ENCODE measurements at regions not wholly inside any gene's neighbourhood (a gene's known extent, or its start where the extent isn't known, plus 50 kb on each side); places are given as distances from the start of the nearest gene placed in this dataset.

- no peaks in the 10 kb centered on the region for H3K36me3 ChIP-seq (ENCODE audit: control insufficient read depth, insufficient read depth, low read length)
These were observed 334.8 kb downstream of the EPM2A start for GRCh38 chr6:145400508-145400907.

GRCh38 chr6:145405006-145405551 lies 330.2 kb downstream of the EPM2A start:
- no peaks in the 10 kb centered on the region for H3K9me3 ChIP-seq (ENCODE audit: control insufficient read depth, insufficient read depth, low read length)

More at GRCh38 chr6:145400508-145400907, 334.8 kb downstream of the EPM2A start:
- Histone ChIP-seq H3K9me3 (ENCODE audit: control insufficient read depth, insufficient read depth, low read length) (no peaks in the 10 kb centered on the region), H3K4me1 (ENCODE audit: control insufficient read depth, insufficient read depth, low read length) (no peaks in the 10 kb centered on the region), H3K9ac (ENCODE audit: low read depth, low read length) (no peak overlapping the region), H3K27me3 (ENCODE audit: control insufficient read depth, insufficient read depth, low read length) (no peaks in the 10 kb centered on the region), H3K4me3 (ENCODE audit: low read depth, low read length) (no peak overlapping the region)

GRCh38 chr6:145406783-145407182 lies 328.5 kb downstream of the EPM2A start:
- peaks cover 2% of the 10 kb centered on the region for H3K4me1 ChIP-seq (ENCODE audit: control insufficient read depth, insufficient read depth, low read length)
- H3K9me3 ChIP-seq (ENCODE audit: control insufficient read depth, insufficient read depth, low read length), result no peaks in the 10 kb centered on the region
- no peaks in the 10 kb centered on the region for H3K27me3 ChIP-seq (ENCODE audit: control insufficient read depth, insufficient read depth, low read length)
- H3K9ac ChIP-seq (ENCODE audit: low read depth, low read length), result no peak overlapping the region
- no peak overlapping the region for H3K4me3 ChIP-seq (ENCODE audit: low read depth, low read length)
- no peaks in the 10 kb centered on the region for H3K36me3 ChIP-seq (ENCODE audit: control insufficient read depth, insufficient read depth, low read length)

More at GRCh38 chr6:145405006-145405551, 330.2 kb downstream of the EPM2A start:
- Histone ChIP-seq H3K4me3 (ENCODE audit: low read depth, low read length) (no peak overlapping the region), H3K27me3 (ENCODE audit: control insufficient read depth, insufficient read depth, low read length) (no peaks in the 10 kb centered on the region), H3K9ac (ENCODE audit: low read depth, low read length) (no peak overlapping the region), H3K4me1 (ENCODE audit: control insufficient read depth, insufficient read depth, low read length) (peaks cover 2% of the 10 kb centered on the region), H3K36me3 (ENCODE audit: control insufficient read depth, insufficient read depth, low read length) (no peaks in the 10 kb centered on the region)

GRCh38 chr6:145415616-145416015 lies 319.7 kb downstream of the EPM2A start:
- H3K4me3 ChIP-seq (ENCODE audit: low read depth, low read length), result no peak overlapping the region
- no peaks in the 10 kb centered on the region for H3K4me1 ChIP-seq (ENCODE audit: control insufficient read depth, insufficient read depth, low read length)
- no peaks in the 10 kb centered on the region for H3K36me3 ChIP-seq (ENCODE audit: control insufficient read depth, insufficient read depth, low read length)
- H3K27me3 ChIP-seq (ENCODE audit: control insufficient read depth, insufficient read depth, low read length), result no peaks in the 10 kb centered on the region
- no peaks in the 10 kb centered on the region for H3K9me3 ChIP-seq (ENCODE audit: control insufficient read depth, insufficient read depth, low read length)
- no peak overlapping the region for H3K9ac ChIP-seq (ENCODE audit: low read depth, low read length)

GRCh38 chr6:145420599-145420998 lies 314.7 kb downstream of the EPM2A start:
- H3K27me3 ChIP-seq (ENCODE audit: control insufficient read depth, insufficient read depth, low read length), result no peaks in the 10 kb centered on the region
- H3K4me1 ChIP-seq (ENCODE audit: control insufficient read depth, insufficient read depth, low read length), result no peaks in the 10 kb centered on the region
- H3K36me3 ChIP-seq (ENCODE audit: control insufficient read depth, insufficient read depth, low read length), result no peaks in the 10 kb centered on the region
- no peak overlapping the region for H3K4me3 ChIP-seq (ENCODE audit: low read depth, low read length)
- H3K9ac ChIP-seq (ENCODE audit: low read depth, low read length), result no peak overlapping the region
- H3K9me3 ChIP-seq (ENCODE audit: control insufficient read depth, insufficient read depth, low read length), result no peaks in the 10 kb centered on the region

- H3K4me1 ChIP-seq (ENCODE audit: control insufficient read depth, insufficient read depth, low read length), result no peaks in the 10 kb centered on the region
- H3K9me3 ChIP-seq (ENCODE audit: control insufficient read depth, insufficient read depth, low read length), result no peaks in the 10 kb centered on the region
- H3K27me3 ChIP-seq (ENCODE audit: control insufficient read depth, insufficient read depth, low read length), result no peaks in the 10 kb centered on the region
- H3K4me3 ChIP-seq (ENCODE audit: low read depth, low read length), result no peak overlapping the region
- no peak overlapping the region for H3K9ac ChIP-seq (ENCODE audit: low read depth, low read length)
- H3K36me3 ChIP-seq (ENCODE audit: control insufficient read depth, insufficient read depth, low read length), result no peaks in the 10 kb centered on the region
These were observed 311.4 kb downstream of the EPM2A start for GRCh38 chr6:145423936-145424335.

GRCh38 chr6:145427232-145427631 lies 308.1 kb downstream of the EPM2A start:
- Histone ChIP-seq H3K4me3 (ENCODE audit: low read depth, low read length) (no peak overlapping the region), H3K9ac (ENCODE audit: low read depth, low read length) (no peak overlapping the region), H3K36me3 (ENCODE audit: control insufficient read depth, insufficient read depth, low read length) (no peaks in the 10 kb centered on the region), H3K4me1 (ENCODE audit: control insufficient read depth, insufficient read depth, low read length) (no peaks in the 10 kb centered on the region), H3K9me3 (ENCODE audit: control insufficient read depth, insufficient read depth, low read length) (no peaks in the 10 kb centered on the region), H3K27me3 (ENCODE audit: control insufficient read depth, insufficient read depth, low read length) (no peaks in the 10 kb centered on the region)

- H3K4me3 ChIP-seq (ENCODE audit: low read depth, low read length), result no peak overlapping the region
- H3K4me1 ChIP-seq (ENCODE audit: control insufficient read depth, insufficient read depth, low read length), result no peaks in the 10 kb centered on the region
- H3K9ac ChIP-seq (ENCODE audit: low read depth, low read length), result no peak overlapping the region
- H3K36me3 ChIP-seq (ENCODE audit: control insufficient read depth, insufficient read depth, low read length), result no peaks in the 10 kb centered on the region
- H3K27me3 ChIP-seq (ENCODE audit: control insufficient read depth, insufficient read depth, low read length), result no peaks in the 10 kb centered on the region
- H3K9me3 ChIP-seq (ENCODE audit: control insufficient read depth, insufficient read depth, low read length), result no peaks in the 10 kb centered on the region
These were observed 306.6 kb downstream of the EPM2A start for GRCh38 chr6:145428706-145429105.

- no peak overlapping the region for H3K4me3 ChIP-seq (ENCODE audit: low read depth, low read length)
These were observed 293.2 kb downstream of the EPM2A start for GRCh38 chr6:145442110-145442509.

GRCh38 chr6:145445674-145446073 lies 289.6 kb downstream of the EPM2A start:
- Histone ChIP-seq H3K9ac (ENCODE audit: low read depth, low read length) (no peak overlapping the region), H3K27me3 (ENCODE audit: control insufficient read depth, insufficient read depth, low read length) (no peaks in the 10 kb centered on the region), H3K4me3 (ENCODE audit: low read depth, low read length) (no peak overlapping the region), H3K9me3 (ENCODE audit: control insufficient read depth, insufficient read depth, low read length) (peaks cover 10% of the 10 kb centered on the region), H3K4me1 (ENCODE audit: control insufficient read depth, insufficient read depth, low read length) (no peaks in the 10 kb centered on the region), H3K36me3 (ENCODE audit: control insufficient read depth, insufficient read depth, low read length) (no peaks in the 10 kb centered on the region)

More at GRCh38 chr6:145442110-145442509, 293.2 kb downstream of the EPM2A start:
- no peak overlapping the region for H3K9ac ChIP-seq (ENCODE audit: low read depth, low read length)
- H3K27me3 ChIP-seq (ENCODE audit: control insufficient read depth, insufficient read depth, low read length), result no peaks in the 10 kb centered on the region
- H3K36me3 ChIP-seq (ENCODE audit: control insufficient read depth, insufficient read depth, low read length), result no peaks in the 10 kb centered on the region
- H3K9me3 ChIP-seq (ENCODE audit: control insufficient read depth, insufficient read depth, low read length), result peaks cover 10% of the 10 kb centered on the region
- no peaks in the 10 kb centered on the region for H3K4me1 ChIP-seq (ENCODE audit: control insufficient read depth, insufficient read depth, low read length)

GRCh38 chr6:145451029-145451428 lies 284.3 kb downstream of the EPM2A start:
- H3K4me1 ChIP-seq (ENCODE audit: control insufficient read depth, insufficient read depth, low read length), result no peaks in the 10 kb centered on the region
- H3K27me3 ChIP-seq (ENCODE audit: control insufficient read depth, insufficient read depth, low read length), result no peaks in the 10 kb centered on the region
- H3K36me3 ChIP-seq (ENCODE audit: control insufficient read depth, insufficient read depth, low read length), result no peaks in the 10 kb centered on the region
- H3K4me3 ChIP-seq (ENCODE audit: low read depth, low read length), result no peak overlapping the region
- H3K9me3 ChIP-seq (ENCODE audit: control insufficient read depth, insufficient read depth, low read length), result peaks cover 2% of the 10 kb centered on the region
- no peak overlapping the region for H3K9ac ChIP-seq (ENCODE audit: low read depth, low read length)

GRCh38 chr6:145453376-145453775 lies 281.9 kb downstream of the EPM2A start:
- Histone ChIP-seq H3K36me3 (ENCODE audit: control insufficient read depth, insufficient read depth, low read length) (no peaks in the 10 kb centered on the region), H3K9me3 (ENCODE audit: control insufficient read depth, insufficient read depth, low read length) (no peaks in the 10 kb centered on the region), H3K27me3 (ENCODE audit: control insufficient read depth, insufficient read depth, low read length) (no peaks in the 10 kb centered on the region), H3K4me3 (ENCODE audit: low read depth, low read length) (no peak overlapping the region), H3K4me1 (ENCODE audit: control insufficient read depth, insufficient read depth, low read length) (no peaks in the 10 kb centered on the region), H3K9ac (ENCODE audit: low read depth, low read length) (no peak overlapping the region)
